ENCODE measurements at regions not wholly inside any gene's neighbourhood (a gene's known extent, or its start where the extent isn't known, plus 50 kb on each side); places are given as distances from the start of the nearest gene placed in this dataset.
A peak's percentile ranks its signal among the peaks of the same experiment; 100 is the strongest.

DNA sequence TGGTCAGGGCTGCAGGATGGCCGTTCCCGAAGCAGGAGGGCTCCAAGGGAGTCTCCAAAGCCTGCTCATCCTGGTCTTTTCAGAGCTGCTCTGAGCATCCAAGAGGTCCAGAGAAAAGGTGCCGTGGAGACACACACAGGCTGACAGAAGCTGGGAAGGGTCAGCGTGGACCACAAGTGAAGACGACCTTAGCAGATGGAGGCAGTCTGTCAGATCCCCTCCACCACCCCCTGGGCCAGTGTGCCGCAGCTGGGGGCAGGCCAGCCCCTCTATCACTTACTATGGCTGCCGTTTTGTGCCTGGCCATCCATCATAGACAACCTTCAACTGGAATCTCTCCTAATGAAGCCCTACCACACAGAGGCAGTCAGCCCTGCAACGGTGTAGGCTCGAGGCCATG lies 335.1 kb upstream of the RGMA start:
- no peak for DNase-seq (ENCODE audit: low spot score)

DNA sequence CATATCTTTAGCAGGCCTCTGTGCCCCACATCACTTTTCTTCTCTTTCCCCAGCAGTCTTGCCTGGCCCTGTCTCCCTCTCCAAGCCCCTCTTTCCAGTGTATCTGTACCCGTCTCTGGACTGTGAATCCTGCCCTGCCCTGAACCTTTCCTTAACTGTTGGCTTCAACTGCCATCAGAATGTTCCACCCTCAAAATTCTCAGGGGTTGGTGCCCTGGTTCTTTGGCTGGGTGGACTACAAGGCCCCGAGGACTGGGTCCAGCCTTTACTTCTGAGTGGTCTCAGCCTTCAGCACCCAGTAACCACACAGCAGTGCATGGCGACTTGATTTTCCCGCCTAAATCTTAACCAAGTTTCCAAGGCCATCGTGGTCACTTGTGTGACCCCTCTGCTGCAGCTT lies 333.5 kb upstream of the RGMA start:
- no peak for DNase-seq (ENCODE audit: low spot score)

DNA sequence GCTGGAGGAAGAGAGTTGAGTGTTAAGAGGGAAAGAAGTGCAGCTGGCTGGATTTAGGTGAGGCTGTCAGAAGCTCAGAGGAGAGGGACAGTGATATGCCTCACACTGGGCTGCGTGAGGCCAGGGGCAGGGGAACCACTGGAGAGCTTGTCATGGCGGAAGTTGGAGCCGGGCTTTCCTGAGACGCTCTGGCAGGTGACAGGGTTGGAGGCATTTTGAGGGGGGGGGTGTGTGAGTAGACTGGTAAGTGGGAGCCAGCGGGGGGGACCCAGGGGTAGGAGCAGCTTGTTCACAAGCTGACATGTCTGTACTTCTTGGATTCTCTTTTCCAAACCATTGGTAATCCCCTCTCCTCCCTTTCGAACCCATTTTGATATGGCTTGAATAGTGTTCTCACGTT lies 331.5 kb upstream of the RGMA start:
- DNase-seq (ENCODE audit: low spot score) = no peak

DNA sequence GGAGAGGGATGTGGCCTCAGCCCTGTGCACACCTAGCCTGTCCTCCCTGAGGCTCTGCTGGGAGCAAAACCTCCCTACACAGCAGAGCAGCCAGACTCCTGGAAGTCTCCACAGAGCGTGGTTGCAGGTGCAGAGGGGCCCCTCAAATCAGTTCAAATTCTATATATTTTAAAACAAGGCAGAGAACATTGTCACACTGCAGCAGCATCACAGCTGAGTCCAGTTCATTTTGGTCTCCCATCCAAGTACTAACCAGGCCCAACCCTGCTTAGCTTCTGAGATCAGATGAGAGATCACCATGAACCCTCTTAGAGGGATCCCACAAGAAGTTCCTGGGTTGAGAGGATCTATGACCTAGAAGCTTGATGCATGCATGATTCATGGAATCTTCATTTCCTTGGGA lies 331.0 kb upstream of the RGMA start:
- DNase-seq (ENCODE audit: low spot score) = no peak

DNA sequence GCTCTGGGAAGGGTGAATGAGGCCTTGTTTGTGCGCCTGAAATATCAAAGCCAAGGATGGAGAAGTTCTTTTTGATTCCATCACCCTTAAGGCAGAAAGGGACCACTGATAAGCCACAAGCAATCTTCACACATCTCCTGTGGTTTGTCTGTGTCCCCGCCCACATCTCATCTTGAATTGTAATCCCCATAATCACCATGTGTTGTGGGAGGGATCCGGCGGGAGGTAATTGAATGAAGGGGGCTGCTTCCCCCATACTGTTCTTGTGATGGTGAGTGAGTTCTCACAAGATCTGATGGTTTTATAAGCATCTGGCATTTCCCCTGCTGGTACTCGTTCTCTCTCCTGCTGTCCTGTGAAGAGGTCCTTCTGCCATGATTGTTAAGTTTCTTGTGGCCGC lies 329.6 kb upstream of the RGMA start:
- no peak for DNase-seq (ENCODE audit: low spot score)

DNA sequence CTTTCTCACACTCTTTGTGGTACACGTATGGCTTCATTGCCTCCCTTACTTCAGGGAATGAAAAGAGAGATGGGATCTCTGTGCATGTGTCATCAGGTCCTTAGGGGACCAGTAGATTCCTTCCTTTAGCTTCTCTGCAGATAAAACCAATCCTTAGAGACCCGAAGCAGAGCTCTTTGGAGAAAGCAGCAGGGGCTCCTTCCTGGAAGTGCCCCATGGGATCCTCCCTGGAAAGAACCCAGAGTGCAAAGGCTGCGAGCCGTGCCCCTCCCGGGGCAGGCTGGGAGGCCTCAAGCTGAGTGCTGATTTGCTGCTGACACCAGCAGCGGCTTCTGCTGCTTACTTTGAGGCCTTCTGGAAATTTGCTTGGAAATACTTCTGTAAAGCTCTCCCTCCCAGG lies 328.6 kb upstream of the RGMA start:
- DNase-seq (ENCODE audit: low spot score) = no peak

DNA sequence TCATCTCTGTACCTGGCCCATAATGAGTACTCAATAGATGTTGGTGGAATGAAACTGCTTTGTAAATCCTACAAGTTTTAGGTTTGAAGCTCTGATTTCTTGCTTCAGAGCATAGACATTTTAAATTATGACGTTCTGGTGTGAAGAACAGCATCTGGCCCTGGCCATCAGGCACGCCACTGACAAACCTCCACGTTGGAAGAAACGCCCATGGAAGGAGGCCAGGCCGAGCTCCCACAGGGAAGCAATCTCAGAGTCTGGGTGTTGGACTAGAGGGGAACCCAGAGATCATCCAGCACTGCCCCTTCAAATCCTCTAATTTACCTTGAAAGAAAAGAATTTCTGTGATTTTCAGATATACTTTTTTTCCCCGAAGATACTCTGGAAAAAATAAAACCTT lies 328.1 kb upstream of the RGMA start:
- DNase-seq (ENCODE audit: low spot score) = no peak

DNA sequence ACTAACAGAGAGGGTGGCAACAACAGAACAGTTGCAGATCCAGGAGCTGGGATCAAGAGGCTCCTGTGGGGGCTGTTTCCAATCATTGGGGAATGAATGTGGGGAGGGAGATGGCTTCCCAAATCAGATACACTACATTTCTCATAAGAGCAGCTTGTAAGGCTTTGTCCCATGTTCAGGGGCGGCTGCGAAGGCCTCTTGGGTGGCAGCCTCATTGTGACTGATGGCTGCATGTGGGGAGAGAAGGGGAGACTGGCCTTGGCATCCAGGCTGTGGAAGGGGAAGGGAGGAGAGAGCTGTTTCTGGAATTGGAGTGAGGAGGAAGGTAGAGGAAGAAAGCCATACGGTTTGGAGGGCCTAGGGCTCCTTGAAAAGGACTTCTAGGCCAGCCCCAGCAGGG lies 326.6 kb upstream of the RGMA start:
- no peak for DNase-seq (ENCODE audit: low spot score)

DNA sequence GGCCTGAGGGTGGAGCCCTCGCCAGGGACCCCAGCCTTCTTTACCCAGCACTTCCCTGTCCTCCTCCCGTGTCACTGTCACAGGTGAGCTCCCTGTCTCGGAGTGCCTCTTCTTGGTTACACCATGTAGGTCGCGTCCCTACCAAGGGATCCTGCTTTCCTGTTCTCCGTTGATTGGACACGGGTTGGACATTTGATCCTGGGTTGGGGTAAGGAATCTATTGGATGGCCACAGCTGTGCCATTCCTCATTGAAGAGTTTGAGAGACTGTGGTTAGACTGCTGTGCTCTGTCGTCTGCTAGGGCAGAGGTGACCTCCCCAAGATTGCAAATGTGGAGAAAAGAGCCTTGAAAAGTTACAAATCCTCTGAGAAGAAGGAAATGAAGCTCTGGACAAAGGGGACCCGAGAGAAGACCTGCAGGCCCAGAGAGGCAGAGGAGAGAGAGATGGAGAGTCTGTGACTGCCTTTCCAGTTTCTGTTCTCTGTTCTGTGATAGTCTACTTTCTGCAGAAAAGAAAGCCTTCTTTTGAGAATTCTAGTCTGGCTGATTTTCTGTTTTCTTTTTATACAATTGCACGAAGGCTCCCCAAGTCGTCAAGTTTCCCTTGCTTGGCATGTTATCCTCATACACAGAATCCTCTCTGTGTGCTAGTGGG lies 325.7 kb upstream of the RGMA start:
- no peak for DNase-seq (ENCODE audit: low spot score)

DNA sequence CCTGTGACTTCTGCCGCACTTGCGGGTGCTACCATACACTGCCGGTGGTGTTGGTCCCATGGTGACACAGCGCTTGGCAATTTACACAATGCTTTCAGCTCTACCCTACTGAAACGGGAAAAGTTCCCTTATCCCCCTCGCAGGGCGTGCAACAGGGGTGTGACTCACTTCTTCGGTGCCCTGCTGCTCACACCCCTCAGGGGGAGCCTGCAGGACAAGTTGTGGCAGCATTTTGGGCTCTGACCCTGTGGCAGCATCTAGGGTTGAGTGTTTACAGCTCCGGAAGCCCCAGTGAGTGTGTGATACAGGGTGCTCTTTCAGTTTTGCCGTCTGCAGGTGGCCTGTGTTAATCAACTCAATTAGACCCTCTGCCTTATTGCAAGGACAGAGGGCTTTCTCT lies 324.7 kb upstream of the RGMA start:
- DNase-seq (ENCODE audit: low spot score) = no peak

DNA sequence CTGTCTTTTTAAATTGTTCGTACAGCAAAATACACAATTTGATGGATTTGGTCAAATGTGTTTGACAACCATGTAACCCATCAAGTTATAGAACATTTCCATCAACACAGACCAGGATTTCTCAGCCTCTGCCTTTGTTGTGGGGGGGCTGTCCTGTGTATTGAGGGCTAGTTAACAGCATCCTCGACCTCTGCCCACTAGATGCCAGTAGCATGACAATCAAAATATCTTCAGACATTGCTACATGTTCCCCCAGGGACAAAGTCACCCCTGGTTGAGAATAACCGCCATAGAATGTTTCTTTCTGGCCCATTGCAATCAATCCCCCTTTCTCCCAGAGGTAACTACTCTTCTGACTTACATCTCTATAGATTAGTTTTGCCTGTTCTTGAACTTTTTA lies 310.1 kb upstream of the RGMA start:
- DNase-seq (ENCODE audit: low spot score) = no peak

DNA sequence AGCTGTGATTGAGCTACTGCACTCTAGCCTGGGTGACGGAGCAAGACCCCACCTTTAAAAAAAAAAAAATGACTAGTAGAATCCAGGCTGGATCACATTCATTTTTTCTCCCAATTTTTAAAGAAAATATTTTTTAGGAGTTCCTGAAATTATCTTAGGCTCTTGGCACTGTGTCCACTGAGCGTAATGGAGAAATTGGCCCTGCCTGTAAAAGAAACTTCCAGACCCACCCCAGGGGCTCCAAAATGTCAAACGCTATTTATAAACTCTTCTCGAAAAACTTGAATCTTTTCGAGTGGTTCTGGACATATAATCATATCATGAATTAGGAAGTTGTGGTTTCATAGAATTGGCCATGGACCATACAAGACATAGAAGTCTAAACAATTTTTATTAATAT lies 300.2 kb upstream of the RGMA start:
- no peak for DNase-seq (ENCODE audit: low spot score)

DNA sequence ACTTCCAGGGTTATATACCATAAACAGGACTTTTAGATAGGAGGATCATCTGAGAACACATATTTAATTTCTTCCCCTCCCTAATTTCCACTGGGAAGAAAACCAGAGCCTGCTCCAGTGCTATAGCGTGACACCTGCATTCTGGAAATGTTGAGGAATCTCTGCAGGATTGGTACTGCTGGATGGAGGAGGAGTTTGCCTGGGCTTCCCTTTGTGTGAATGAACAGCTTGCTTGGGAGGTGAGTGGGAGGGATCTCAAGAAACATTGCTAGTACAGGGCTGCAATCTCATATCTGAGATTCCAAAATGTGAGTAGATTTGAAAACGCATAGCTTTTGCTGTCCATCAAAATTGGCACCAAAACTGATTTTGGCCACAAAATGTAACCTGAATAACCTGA lies 295.9 kb upstream of the RGMA start:
- peak; percentile 24 for DNase-seq (ENCODE audit: low spot score)

DNA sequence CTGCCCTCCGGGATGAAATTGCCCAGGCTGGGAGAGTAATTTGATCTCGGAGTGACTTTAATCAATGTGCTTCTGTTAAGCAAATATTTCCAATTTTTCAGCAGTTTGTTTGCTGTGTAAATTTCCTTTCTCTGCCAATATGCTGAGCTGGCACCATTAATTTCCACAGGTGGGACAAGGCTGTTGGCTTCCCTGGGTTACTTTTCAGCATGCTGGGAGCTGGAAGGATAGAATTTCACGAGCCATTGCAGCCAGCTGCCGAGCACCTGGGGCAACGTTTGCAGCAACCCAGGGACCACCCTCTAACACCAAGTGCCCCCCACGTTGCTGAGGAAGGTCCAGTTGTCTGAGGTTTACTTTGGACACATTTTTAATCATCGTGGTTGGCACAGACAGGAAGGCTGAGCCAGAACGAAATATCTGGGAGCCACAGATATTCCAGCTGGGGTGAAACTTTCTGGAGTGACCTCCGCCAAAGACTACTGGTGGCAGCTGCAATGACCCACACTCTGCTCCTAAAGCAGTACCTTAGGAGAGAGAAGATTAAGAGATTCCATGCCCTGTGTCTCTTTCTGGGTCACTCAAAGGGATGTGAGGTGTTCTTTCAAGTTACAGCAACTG lies 293.3 kb upstream of the RGMA start:
- DNase-seq (ENCODE audit: low spot score) = no peak

DNA sequence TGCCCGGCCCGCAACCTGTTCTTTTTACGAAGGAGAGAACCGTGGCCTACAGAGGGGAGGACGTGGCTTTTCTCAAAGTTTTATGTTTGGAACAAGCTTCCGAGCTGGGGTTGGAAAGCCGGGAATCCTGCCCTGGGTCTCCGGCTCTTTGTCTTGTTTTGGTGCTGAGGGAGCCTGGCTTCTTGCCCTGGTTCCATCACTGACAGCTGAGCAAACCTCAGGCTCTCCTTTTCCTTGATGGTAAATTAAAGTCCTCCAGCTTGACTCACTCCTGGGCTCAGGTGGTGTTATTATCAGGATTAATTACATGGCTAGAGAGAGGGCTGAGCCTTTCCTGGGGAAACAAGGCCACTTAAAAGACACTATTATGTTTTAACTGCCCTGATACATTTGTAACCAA lies 289.5 kb upstream of the RGMA start:
- DNase-seq (ENCODE audit: low spot score) = no peak

DNA sequence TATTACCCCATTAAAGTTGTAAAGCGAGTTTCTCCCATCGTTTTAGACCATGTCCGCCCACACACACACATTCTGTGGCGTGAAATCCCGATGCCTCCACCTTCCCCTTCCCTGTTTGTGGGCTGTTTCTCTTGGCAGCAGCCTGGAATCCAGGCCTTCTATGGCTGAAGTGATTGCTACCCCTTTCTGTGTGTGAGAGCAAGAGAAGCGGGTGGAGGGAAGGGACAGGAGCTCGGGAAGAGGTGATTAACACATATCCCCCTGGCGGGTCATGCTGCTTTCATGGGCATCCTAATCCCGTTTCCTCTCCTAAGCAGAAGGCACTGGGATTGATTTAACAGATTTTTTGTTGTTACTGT lies 283.8 kb upstream of the RGMA start:
- no peak for DNase-seq (ENCODE audit: low spot score)

DNA sequence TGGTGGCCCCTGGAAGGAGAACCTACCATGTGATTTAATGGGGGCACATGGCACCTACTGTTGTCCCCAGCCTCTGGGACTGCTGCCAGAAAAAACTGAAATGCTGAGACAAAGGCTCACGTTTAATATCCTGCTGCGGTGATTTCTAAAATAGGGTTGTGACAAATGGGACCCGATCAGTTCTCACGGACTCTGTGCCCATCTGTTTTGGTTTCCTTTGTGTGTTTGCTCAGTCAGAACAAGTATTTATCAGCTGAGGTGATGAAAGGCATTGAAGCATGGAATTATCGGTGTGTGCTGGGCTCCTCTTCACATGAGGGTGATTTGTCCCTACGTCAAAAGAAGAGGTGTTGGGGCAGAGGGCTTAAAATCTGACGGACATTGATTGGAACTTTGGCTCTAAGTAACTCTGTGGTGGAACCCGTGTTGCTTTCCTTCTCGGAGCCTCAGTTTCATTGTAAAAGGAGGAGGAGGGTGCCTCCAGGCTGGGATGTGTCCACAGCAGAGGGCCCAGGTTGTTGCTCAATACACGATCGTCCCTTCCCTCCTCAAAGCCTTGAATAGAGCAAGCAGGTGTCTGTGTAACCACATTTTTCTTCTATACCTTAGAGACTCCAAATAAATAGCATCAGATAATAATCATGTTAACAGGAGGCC lies 283.3 kb upstream of the RGMA start:
- no peak for DNase-seq (ENCODE audit: low spot score)

DNA sequence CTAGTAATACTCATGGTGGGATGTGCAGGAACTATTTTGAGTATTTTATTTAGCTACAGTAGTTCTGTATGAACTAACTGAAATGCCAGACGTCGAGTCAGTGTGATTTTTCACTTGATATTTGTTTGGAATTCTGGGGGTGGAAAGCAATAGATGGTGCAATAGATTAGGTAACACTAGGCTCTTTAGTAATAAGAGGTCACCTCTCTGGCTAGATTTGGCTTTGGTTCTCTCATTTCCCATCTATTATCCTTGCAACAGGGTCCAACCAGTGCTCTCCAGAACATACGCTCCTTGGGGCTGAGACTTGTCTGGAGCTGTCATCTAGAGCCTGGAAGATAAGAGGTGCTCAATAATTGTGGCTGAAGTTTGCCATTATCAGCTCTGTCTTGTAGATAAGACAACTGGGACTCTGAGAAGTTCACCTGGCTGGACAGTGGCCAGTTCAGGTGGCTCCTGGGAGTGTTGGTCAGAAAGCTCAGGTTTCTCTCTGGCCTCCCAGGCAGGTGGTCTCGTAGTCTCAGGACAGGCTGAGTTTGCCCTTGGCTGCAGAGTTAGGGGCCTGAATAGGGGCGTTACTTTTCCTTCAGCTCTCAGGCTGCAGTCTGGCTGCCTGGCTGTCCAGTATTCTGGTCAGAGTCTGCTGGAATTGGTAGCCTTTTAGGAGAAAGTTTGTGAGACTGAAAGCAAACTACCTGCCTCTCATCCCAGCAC lies 277.5 kb upstream of the RGMA start:
- DNase-seq (ENCODE audit: low spot score) = no peak

DNA sequence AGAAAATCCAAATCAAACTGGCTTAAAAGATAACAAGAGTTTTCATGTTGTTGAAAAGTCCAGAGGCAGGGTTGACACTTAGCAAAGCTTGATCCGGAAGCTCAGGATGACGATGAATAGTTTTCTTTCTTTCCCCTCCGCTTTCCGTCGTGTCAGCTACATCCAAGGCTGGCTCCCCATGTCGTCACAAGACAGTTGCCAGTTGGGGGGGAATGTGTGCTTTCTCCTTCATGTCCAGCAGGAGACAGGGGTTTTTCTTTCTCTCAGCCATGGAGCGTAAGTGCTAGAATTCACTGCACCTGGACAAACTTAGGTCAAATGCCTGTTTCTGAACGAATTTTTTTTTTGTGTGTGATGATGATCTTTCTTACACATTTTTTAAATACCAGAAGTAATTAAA lies 273.8 kb upstream of the RGMA start:
- no peak for DNase-seq (ENCODE audit: low spot score)

DNA sequence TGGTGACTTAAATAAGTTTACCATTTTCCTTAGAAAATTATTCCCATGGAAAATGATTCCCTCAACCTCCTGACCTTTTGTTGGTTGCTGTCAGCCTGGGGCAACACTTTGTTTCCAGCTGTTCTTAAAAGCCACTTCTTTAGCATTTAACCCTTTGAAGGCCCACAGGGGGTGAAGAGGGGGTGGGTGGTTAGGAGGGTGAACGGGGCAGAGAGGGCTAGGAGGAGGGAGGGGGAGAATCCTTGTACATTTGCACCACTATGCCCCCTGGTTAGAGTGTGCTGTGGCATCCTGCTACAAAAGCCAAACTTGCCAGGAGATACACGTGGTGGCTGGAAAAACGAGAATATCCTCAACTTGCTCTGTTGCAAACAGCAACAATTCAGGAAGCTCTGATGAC lies 273.2 kb upstream of the RGMA start:
- no peak for DNase-seq (ENCODE audit: low spot score)

DNA sequence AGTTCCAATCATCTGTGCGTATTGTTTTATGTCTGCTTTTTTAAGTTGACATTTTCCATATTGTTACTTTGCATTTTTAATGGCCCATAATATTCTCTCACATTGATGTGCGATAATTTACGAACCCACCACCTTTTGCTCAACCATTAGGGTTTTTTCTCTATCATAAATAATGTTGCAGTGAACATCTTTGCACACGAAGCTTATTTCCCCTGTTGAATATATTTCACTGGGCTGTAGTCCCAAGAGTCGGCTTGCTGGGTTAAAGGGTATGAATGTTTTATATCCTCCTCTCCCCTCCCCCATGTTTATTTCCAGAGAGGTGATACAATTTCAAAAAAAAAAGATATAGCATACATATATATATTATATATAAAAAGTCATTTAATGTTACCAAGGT lies 272.7 kb upstream of the RGMA start:
- DNase-seq (ENCODE audit: low spot score) = no peak

DNA sequence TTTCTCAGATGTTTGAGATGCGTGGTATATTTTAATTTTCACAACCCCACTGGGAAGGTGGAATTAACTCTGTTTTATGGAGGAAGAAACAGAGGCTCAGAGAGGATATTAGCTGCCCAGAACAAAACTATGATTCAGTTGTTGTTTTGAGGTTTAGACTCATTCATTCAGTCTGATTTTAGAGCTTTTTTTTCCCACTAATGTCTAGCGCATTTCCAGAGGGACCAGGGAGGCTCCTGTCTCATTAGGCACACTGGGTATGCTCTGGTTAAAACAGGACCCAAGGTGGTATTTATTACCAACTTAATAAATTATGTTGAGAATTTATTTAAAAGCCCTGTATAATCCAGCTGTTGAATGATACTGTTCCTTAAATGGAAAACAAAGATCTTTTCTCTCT lies 272.0 kb upstream of the RGMA start:
- no peak for DNase-seq (ENCODE audit: low spot score)

DNA sequence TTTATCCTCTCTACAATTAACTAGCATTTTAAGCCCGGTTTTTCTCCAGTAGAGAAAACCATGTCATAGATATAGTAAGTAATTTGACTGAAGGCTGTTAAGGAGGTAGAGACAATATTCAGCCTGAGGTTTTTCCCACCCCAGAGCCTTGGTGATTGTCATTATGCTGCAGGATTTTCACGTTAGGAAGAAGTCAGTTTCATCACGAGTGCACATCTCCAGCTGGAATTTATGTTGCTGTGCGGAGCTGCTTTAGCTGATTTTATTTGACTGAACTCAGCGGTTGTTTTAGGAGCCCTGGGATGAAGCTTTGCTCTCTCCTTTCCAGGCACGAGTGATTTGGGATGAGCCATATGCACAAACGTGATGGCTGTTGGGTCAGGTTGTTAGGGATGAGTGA lies 271.3 kb upstream of the RGMA start:
- DNase-seq (ENCODE audit: low spot score) = no peak

Measured in putamen (tissue), 1 donor.